ENCODE measurements at regions not wholly inside any gene's neighbourhood (a gene's known extent, or its start where the extent isn't known, plus 50 kb on each side); places are given as distances from the start of the nearest gene placed in this dataset.

GRCh38 chr6:169865346-169866139 is 114.1 kb downstream of the ERMARD start:
- Histone ChIP-seq H3K4me3 (ENCODE audit: low read length) (no peak overlapping the region), H3K27ac (ENCODE audit: low read length) (no peak overlapping the region), H3K36me3 (ENCODE audit: control insufficient read depth, low read depth, low read length) (no peaks in the 10 kb centered on the region), H3K9me3 (ENCODE audit: control insufficient read depth, low read depth, low read length) (no peaks in the 10 kb centered on the region), H3K27me3 (ENCODE audit: control insufficient read depth, insufficient read depth, low read length) (no peaks in the 10 kb centered on the region), H3K9ac (ENCODE audit: low read length) (no peak overlapping the region), H3K4me1 (ENCODE audit: control insufficient read depth, low read depth, low read length) (no peaks in the 10 kb centered on the region)

GRCh38 chr6:169864148-169865020 is 113.0 kb downstream of the ERMARD start:
- Histone ChIP-seq H3K9me3 (ENCODE audit: control insufficient read depth, low read depth, low read length) (no peaks in the 10 kb centered on the region), H3K9ac (ENCODE audit: low read length) (no peak overlapping the region), H3K4me3 (ENCODE audit: low read length) (no peak overlapping the region), H3K36me3 (ENCODE audit: control insufficient read depth, low read depth, low read length) (no peaks in the 10 kb centered on the region), H3K27me3 (ENCODE audit: control insufficient read depth, insufficient read depth, low read length) (no peaks in the 10 kb centered on the region), H3K4me1 (ENCODE audit: control insufficient read depth, low read depth, low read length) (no peaks in the 10 kb centered on the region), H3K27ac (ENCODE audit: low read length) (no peak overlapping the region)

DNA sequence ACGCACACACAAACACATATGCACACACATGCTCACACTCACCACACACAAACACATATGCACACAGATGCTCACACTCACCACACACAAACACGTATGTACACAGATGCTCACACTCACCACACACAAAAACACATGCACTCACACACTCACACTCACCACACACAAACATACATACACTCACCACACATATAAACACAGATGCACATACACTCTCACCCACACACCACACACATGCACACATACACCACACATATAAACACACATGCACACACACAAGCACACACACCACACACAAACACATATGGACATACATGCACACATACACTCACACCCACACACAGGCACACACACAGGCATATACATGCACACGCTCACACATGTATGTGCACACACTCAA is 112.3 kb downstream of the ERMARD start:
- no peak overlapping the region for H3K27ac ChIP-seq (ENCODE audit: low read length)
- H3K27me3 ChIP-seq (ENCODE audit: control insufficient read depth, insufficient read depth, low read length), result no peaks in the 10 kb centered on the region
- H3K4me1 ChIP-seq (ENCODE audit: control insufficient read depth, low read depth, low read length), result no peaks in the 10 kb centered on the region
- no peaks in the 10 kb centered on the region for H3K36me3 ChIP-seq (ENCODE audit: control insufficient read depth, low read depth, low read length)
- H3K9me3 ChIP-seq (ENCODE audit: control insufficient read depth, low read depth, low read length), result no peaks in the 10 kb centered on the region
- no peak overlapping the region for H3K4me3 ChIP-seq (ENCODE audit: low read length)
- H3K9ac ChIP-seq (ENCODE audit: low read length), result no peak overlapping the region

DNA sequence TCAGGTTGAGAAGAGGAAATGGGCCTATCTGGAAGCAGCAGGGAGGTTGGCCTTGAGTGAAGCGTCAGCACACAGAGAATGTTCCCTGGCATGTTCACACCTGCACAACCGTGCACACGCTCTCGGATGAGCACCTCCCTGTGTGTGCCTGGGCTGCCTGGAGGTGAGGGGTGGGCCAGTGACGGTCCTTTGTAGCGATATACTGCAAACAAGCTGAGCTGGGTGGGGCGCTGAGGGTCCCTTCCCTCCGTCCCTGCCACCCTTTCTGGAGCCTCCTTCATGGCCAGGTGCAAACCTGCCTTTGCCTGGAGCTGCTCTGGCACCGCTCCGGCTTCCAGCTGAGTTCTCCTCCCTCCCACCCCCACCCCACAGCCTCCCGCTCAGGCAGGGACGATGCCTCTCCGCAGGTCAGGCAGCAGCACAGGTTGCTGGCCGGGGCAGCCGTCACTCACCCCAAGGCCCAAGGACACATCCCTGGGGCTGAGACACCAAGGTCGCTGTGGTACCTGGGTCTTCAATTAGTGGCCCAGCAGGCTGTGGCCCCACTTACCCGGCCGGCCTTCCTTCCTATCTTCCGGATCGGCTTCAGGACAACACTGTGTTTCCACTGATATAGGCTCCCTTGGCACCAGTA is 111.6 kb downstream of the ERMARD start:
- no peaks in the 10 kb centered on the region for H3K4me1 ChIP-seq (ENCODE audit: control insufficient read depth, low read depth, low read length)
- no peaks in the 10 kb centered on the region for H3K9me3 ChIP-seq (ENCODE audit: control insufficient read depth, low read depth, low read length)
- H3K36me3 ChIP-seq (ENCODE audit: control insufficient read depth, low read depth, low read length), result no peaks in the 10 kb centered on the region
- H3K27me3 ChIP-seq (ENCODE audit: control insufficient read depth, insufficient read depth, low read length), result no peaks in the 10 kb centered on the region
- no peak overlapping the region for H3K9ac ChIP-seq (ENCODE audit: low read length)
- H3K4me3 ChIP-seq (ENCODE audit: low read length), result no peak overlapping the region
- H3K27ac ChIP-seq (ENCODE audit: low read length), result no peak overlapping the region

- Histone ChIP-seq H3K4me3 (ENCODE audit: low read length) (no peak overlapping the region), H3K27me3 (ENCODE audit: control insufficient read depth, insufficient read depth, low read length) (no peaks in the 10 kb centered on the region), H3K27ac (ENCODE audit: low read length) (no peak overlapping the region), H3K36me3 (ENCODE audit: control insufficient read depth, low read depth, low read length) (no peaks in the 10 kb centered on the region), H3K9ac (ENCODE audit: low read length) (no peak overlapping the region), H3K9me3 (ENCODE audit: control insufficient read depth, low read depth, low read length) (no peaks in the 10 kb centered on the region), H3K4me1 (ENCODE audit: control insufficient read depth, low read depth, low read length) (no peaks in the 10 kb centered on the region)
Observed at GRCh38 chr6:169862043-169862891, 110.8 kb downstream of the ERMARD start.

DNA sequence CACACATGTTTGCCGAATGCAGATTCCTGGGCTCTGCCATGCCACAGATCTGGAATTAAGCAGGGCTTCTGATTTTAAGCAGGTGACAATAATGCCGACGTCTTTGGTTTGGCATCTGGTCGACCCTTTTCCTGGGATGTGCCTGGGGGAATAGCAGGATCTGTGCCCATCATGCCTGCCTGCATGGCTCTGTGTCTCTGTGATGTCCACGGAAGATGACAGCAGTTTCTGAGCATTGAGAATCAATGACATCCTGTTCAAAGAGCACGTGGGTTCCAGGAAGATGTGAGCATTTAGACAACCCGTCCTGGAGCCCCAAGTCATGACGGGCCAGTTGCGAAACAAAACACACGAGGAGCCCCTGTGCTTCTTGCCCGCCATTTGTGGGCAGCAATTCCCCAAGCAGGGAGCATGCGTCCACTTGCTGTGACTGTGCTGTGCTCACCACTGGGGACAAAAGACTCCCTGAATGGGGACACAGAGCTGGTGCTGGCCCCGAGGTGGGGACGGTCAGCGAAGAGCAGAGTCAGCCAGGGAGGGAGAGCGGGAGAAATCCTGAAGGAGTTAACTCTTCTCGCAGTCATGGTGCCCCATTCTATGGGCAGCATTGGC is 110.1 kb downstream of the ERMARD start:
- H3K27me3 ChIP-seq (ENCODE audit: control insufficient read depth, insufficient read depth, low read length), result no peaks in the 10 kb centered on the region
- no peak overlapping the region for H3K9ac ChIP-seq (ENCODE audit: low read length)
- H3K4me1 ChIP-seq (ENCODE audit: control insufficient read depth, low read depth, low read length), result no peaks in the 10 kb centered on the region
- H3K4me3 ChIP-seq (ENCODE audit: low read length), result no peak overlapping the region
- H3K36me3 ChIP-seq (ENCODE audit: control insufficient read depth, low read depth, low read length), result no peaks in the 10 kb centered on the region
- H3K27ac ChIP-seq (ENCODE audit: low read length), result no peak overlapping the region
- H3K9me3 ChIP-seq (ENCODE audit: control insufficient read depth, low read depth, low read length), result no peaks in the 10 kb centered on the region

DNA sequence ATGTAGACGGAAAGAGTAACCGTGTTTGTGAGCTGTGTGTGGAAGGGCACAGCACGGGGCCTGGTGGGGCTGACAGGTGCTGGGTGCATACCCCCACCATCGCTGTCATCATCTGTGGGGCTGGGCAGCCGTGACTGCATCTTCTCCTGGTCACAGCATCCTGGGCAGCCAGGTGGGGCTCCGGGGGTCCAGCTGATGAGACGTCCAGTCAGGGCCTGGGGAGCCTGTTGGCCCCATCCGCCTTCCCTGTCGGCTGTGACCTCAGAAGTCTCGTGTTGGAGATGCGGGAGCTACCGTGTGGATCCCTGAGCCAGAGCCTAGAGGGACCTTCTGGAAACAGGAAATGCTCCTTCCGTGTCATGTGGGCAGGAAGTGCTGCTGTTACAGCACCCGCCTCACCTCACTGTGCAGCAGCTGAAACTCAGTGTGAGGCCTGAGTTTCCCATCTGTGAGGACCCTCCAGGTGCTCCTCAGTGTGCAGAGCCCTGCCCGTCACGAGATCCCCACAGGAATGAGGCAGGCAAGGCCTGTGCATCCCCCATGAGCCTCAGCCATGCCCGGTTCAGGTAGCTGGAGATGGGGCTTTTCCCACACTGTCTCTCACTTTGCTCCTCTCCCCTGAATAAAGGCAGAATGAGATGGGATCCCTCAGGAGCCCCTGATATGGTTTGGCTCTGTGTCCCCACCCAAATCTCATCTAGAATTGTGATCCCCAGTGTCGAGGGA is 108.7 kb downstream of the ERMARD start:
- no peaks in the 10 kb centered on the region for H3K9me3 ChIP-seq (ENCODE audit: control insufficient read depth, low read depth, low read length)
- H3K4me3 ChIP-seq (ENCODE audit: low read length), result no peak overlapping the region
- H3K27me3 ChIP-seq (ENCODE audit: control insufficient read depth, insufficient read depth, low read length), result no peaks in the 10 kb centered on the region
- H3K4me1 ChIP-seq (ENCODE audit: control insufficient read depth, low read depth, low read length), result no peaks in the 10 kb centered on the region
- no peak overlapping the region for H3K27ac ChIP-seq (ENCODE audit: low read length)
- H3K36me3 ChIP-seq (ENCODE audit: control insufficient read depth, low read depth, low read length), result no peaks in the 10 kb centered on the region
- H3K9ac ChIP-seq (ENCODE audit: low read length), result no peak overlapping the region

DNA sequence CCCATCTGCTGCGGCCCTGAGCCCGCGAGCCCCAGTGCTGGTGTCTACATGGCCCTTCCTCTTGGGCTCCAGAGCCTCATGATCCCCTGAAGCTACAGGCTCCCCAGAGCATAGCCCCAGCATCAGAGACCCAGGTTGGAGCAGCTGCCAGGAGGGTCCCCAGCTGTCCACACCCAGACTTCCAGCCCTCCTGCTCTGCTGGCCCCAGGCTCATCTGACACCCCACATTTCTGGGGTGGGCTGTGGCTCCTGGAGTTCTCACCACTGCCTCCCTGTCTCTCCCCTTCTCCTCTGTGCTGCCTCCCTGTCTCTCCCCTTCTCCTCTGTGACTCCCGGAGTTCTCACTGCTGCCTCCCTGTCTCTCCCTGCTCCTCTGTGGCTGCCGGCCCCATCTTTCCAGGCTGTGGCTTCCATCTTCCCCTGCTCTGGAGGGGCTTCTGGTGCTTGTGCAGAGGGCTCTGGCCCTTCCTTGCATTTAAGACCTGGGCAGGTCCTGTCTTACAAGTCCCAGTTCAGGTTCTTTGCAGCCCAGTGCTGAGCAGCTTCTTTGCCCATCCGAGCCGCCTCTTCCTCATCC is 108.1 kb downstream of the ERMARD start:
- no peak overlapping the region for H3K27ac ChIP-seq (ENCODE audit: low read length)
- H3K36me3 ChIP-seq (ENCODE audit: control insufficient read depth, low read depth, low read length), result no peaks in the 10 kb centered on the region
- no peaks in the 10 kb centered on the region for H3K9me3 ChIP-seq (ENCODE audit: control insufficient read depth, low read depth, low read length)
- H3K4me3 ChIP-seq (ENCODE audit: low read length), result no peak overlapping the region
- H3K27me3 ChIP-seq (ENCODE audit: control insufficient read depth, insufficient read depth, low read length), result no peaks in the 10 kb centered on the region
- no peak overlapping the region for H3K9ac ChIP-seq (ENCODE audit: low read length)
- H3K4me1 ChIP-seq (ENCODE audit: control insufficient read depth, low read depth, low read length), result no peaks in the 10 kb centered on the region

GRCh38 chr6:169858935-169859351 is 107.5 kb downstream of the ERMARD start:
- Histone ChIP-seq H3K9me3 (ENCODE audit: control insufficient read depth, low read depth, low read length) (no peaks in the 10 kb centered on the region), H3K4me1 (ENCODE audit: control insufficient read depth, low read depth, low read length) (no peaks in the 10 kb centered on the region), H3K9ac (ENCODE audit: low read length) (no peak overlapping the region), H3K27ac (ENCODE audit: low read length) (no peak overlapping the region), H3K4me3 (ENCODE audit: low read length) (no peak overlapping the region), H3K36me3 (ENCODE audit: control insufficient read depth, low read depth, low read length) (no peaks in the 10 kb centered on the region), H3K27me3 (ENCODE audit: control insufficient read depth, insufficient read depth, low read length) (no peaks in the 10 kb centered on the region)

DNA sequence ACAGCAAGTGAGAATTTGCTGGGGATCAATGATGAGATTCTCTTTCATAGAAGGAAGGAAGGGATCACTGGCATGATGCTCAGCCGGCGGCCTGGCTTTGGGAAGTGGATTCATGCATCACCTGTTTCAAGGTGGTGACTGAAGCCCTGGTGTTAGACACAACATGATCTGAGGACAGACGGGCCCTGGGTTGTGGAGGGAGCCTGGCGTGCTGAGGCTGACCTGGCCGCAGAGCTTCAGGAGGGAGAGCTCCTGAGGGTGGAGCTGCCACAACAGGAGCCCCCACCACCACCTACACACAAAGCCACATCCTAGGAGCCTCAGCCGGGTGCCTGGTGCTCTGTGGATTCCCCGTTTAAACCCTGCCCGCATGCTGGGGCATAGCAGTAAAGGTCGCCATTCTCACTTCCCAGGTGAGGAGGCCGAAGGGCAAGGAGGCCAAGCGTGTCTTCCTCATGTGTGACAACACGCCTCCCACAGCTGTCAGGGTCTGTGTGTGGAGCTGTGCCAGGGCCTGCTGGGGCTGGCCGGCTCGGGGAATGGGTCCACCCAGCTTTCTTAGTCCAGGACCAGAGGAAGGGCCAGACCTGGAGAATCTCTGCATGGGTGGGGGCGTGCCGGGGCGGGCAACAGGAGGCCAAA is 107.0 kb downstream of the ERMARD start:
- Histone ChIP-seq H3K4me1 (ENCODE audit: control insufficient read depth, low read depth, low read length) (no peaks in the 10 kb centered on the region), H3K9me3 (ENCODE audit: control insufficient read depth, low read depth, low read length) (no peaks in the 10 kb centered on the region), H3K27me3 (ENCODE audit: control insufficient read depth, insufficient read depth, low read length) (no peaks in the 10 kb centered on the region), H3K27ac (ENCODE audit: low read length) (no peak overlapping the region), H3K36me3 (ENCODE audit: control insufficient read depth, low read depth, low read length) (no peaks in the 10 kb centered on the region), H3K9ac (ENCODE audit: low read length) (no peak overlapping the region), H3K4me3 (ENCODE audit: low read length) (no peak overlapping the region)
